AG04450 (cell line): ENCODE measurements at regions not wholly inside any gene's neighbourhood (a gene's known extent, or its start where the extent isn't known, plus 50 kb on each side); places are given as distances from the start of the nearest gene placed in this dataset.

ENCODE experiments used
- CTCF ChIA-PET: fragments of 300-600, 350-600 bp; formaldehyde crosslinking; extraction: SDS; loops from one replicate; lab custom pipeline; 2022; ENCODE audit warnings: antibody characterized with exemption, inconsistent platforms; lab: Charles Lee
- POLR2A ChIA-PET: fragments of 350-600 bp; formaldehyde crosslinking; extraction: SDS; loops from one replicate; lab custom pipeline; 2021; ENCODE audit warnings: antibody characterized with exemption, inconsistent platforms; lab: Yijun Ruan, JAX
- DNase-seq: peaks from one replicate; pipeline ENCODE4 v3.0.0-alpha.2; 2011; ENCODE audit warnings: low read depth, low spot score
- H3K27ac ChIP-seq: one replicate; pipeline ENCODE4 v1.5.1; 2012; ENCODE audit warnings: low read depth, low read length, control low read depth
- H3K27me3 ChIP-seq: one replicate; pipeline ENCODE4 v1.6.0; 2012; ENCODE audit warnings: low read length; ENCODE audit not compliant: control insufficient read depth, insufficient read depth
- H3K4me3 ChIP-seq: 2 replicates; pipeline ENCODE4 v1.5.1; 2011; ENCODE audit warnings: mild to moderate bottlenecking, low read depth, low read length, control low read depth
- H3K9me3 ChIP-seq: 2 replicates; pipeline ENCODE4 v1.5.1; 2012; ENCODE audit warnings: low read length; ENCODE audit not compliant: control insufficient read depth, insufficient read depth
- CTCF ChIP-seq: IDR thresholded peaks from 2 replicates; pipeline ENCODE4 v1.5.1; 2011; ENCODE audit warnings: low read depth, low read length, control low read depth, inconsistent platforms

- Histone ChIP-seq H3K9me3 (no peaks in the 10 kb centered on the region), H3K27ac (no peak overlapping the region), H3K4me3 (no peak overlapping the region), H3K27me3 (no peaks in the 10 kb centered on the region)
- no peak for DNase-seq
- no peak for TF ChIP-seq CTCF
- POLR2A ChIA-PET, result no interaction called here
- CTCF ChIA-PET, result no interaction called here
Measured at GRCh38 chr4:141957416-141957815, 321.0 kb downstream of the IL15 start.

- no peak overlapping the region for H3K4me3 ChIP-seq
- H3K9me3 ChIP-seq, result 0 out of 2 replicates have a peak, but pooled peaks cover 5% of the 10 kb centered on the region
- CTCF ChIA-PET, result interaction anchor here (0.7 to 1.3 kb wide), 3 partner anchors 223 to 655 kb away, joined by 3 to 4 read pairs (median 3); no protein-coding TSS in a partner anchor
- DNase-seq, result no peak
- H3K27ac ChIP-seq, result no peak overlapping the region
- TF ChIP-seq CTCF, result no peak
- POLR2A ChIA-PET, result no interaction called here
- H3K27me3 ChIP-seq, result no peaks in the 10 kb centered on the region
Measured at GRCh38 chr4:141962486-141962885, 326.1 kb downstream of the IL15 start.

- Histone ChIP-seq H3K27me3 (no peaks in the 10 kb centered on the region), H3K4me3 (no peak overlapping the region), H3K9me3 (no peaks in the 10 kb centered on the region; the same call in 1 of the 2 replicates), H3K27ac (no peak overlapping the region)
- no peak for TF ChIP-seq CTCF
- ChIA-PET CTCF (no interaction called here), POLR2A (no interaction called here)
- DNase-seq, result no peak
Measured at GRCh38 chr4:141971869-141972268, 335.5 kb downstream of the IL15 start.

- ChIA-PET POLR2A (no interaction called here), CTCF (interaction anchor here (0.6 kb wide), 1 partner anchor 597 kb away, joined by 3 read pairs; no protein-coding TSS in a partner anchor)
- no peak for DNase-seq
- no peaks in the 10 kb centered on the region; the same call in 1 of the 2 replicates for H3K9me3 ChIP-seq
- no peak for TF ChIP-seq CTCF
- no peak overlapping the region for H3K4me3 ChIP-seq
- H3K27me3 ChIP-seq, result no peaks in the 10 kb centered on the region
- H3K27ac ChIP-seq, result no peak overlapping the region
Measured at GRCh38 chr4:141972950-141973349, 336.6 kb downstream of the IL15 start.
